Epithelial cell of prostate (primary cell): ENCODE measurements at regions not wholly inside any gene's neighbourhood (a gene's known extent, or its start where the extent isn't known, plus 50 kb on each side); places are given as distances from the start of the nearest gene placed in this dataset.

ENCODE experiments used
- DNase-seq: peaks from one replicate; pipeline ENCODE4 v3.0.0-alpha.2; 2011; ENCODE audit warnings: low read depth, low spot score
- H3K27ac ChIP-seq: fragments of 450-650 bp; 2 replicates; pipeline ENCODE4 v1.5.1; 2017; ENCODE audit warnings: mild to moderate bottlenecking

DNA sequence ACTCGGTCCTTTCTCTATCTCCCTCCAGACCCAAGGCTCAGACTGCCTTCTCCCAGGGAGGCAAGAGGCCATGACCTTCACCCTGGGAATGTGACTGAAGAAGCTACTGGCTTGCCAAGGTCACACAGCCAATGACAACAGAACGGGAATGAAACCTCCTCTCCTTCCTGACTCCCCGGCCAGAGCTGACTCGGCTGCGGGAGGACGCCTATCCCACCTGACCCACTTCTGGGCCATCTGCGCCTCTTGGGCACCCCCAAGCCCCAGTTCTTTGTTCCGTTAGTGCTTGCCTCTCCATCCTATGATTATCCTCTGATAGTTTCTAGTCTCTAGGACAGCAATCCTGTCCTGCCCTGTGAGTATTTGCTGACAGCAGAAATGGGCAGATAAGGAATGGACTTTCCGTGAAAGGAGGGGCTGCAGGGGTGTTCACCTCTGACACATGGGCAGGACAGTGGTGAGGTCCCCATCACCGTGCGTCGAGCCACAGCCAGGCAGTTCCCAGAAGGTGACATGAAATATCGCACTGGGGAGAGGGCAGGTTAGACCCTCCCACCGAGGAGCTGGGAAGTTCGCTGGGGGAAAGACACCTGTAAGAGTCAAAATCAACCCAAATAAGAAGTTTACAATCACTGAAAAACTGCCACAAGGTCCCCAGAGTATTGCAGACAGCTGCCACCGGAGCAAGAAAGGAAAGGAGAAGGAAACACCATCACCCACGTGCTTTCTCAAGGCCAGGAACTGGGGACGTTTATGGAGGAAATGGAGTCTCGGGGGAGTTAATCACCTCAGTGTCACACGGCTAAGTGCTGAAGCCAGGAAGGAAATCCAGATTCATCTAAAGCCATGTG is 63.0 kb downstream of the INSIG1 start:
- H3K27ac ChIP-seq: no peak overlapping the region
- DNase-seq: no peak

DNA sequence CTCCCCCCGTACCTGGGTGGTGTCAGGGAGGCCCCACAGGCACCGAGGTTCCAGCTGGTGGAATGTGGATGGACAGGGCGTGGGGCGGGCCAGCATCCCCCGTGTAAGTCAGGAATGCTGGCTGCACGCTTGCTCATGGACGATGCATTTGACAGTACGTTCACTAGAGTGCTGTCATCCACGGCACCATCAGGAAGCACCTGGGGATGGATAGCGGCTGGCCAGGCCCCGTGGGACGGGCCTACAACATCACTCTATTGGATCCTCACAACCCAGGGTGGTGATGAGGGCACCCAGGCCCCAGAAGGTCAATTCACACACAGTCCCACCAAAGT is 63.6 kb downstream of the INSIG1 start:
- no peak overlapping the region for H3K27ac ChIP-seq
- DNase-seq: no peak

DNA sequence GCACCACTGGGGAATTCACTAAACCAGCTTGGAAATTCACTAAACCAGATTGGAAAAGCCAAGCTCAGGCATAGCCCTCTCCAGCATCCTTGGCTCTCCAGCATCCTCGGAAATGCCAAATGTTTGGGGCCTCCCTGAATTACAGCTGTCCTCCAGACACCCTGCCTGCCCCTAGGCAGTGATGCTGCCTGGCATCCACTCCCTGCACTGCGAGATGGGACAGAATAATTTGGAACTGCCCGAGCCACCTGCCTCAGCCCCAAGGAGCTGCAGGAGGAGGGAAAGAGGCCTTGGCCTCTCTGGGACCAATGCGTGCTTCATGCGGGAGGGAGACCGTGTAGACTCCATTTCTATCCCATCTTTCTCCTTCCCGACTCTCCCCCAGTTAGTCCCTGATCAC is 64.3 kb downstream of the INSIG1 start:
- H3K27ac ChIP-seq: no peak overlapping the region
- DNase-seq: no peak

DNA sequence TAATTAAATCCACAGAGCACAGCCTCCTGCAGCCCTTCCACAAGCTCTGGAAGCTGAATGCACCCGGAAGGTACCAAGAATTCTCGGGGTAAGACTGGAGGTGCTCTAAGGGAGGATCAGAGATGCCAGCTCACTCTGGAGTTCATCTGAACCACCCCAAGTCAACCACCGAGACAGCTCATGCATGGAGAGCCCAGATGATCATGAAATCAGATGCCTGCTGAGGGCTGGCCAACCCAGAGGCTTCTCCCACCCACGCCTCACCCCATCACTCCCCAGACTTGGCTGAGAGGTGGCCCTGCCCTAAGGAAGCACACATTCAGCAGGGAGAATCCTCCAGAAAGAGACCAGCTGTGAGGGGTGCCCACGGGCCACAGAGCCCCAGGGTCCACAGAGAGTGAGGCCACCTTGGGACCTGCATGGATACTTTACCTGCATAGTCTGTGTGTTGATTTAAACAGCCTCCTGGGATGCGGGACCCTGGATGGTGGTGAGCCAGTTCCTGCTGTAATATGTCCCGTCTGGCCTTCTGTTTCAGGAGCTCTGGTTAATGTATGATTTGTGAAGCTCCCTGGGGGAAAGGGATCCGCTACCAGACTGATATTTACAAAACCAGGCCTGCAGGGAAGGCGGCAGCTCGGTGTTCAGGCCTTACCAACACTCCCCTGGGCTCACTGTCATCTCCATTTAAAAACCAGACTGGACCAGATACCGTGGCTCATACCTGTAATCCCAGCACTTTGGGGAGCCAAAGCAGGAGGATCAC is 64.9 kb downstream of the INSIG1 start:
- no peak for DNase-seq
- no peak overlapping the region for H3K27ac ChIP-seq

DNA sequence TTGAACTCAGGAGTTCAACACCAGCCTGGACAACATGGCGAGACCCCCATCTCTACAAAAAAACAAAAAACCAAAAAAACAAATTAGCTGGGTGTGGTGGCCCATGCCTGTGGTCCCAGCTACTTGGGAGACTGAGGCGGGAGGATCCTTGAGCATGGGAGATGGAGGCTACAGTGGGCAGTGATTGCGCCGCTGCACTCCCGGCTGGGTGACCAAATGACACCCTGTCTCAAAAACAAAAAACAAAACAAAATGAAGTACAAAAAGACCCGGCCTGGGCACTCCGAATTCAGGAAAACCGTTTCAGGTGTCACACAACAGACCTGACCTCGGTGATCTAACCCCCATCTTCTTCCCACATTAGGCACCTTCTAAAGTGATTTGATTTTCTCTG is 65.5 kb downstream of the INSIG1 start:
- no peak for DNase-seq
- no peak overlapping the region for H3K27ac ChIP-seq

DNA sequence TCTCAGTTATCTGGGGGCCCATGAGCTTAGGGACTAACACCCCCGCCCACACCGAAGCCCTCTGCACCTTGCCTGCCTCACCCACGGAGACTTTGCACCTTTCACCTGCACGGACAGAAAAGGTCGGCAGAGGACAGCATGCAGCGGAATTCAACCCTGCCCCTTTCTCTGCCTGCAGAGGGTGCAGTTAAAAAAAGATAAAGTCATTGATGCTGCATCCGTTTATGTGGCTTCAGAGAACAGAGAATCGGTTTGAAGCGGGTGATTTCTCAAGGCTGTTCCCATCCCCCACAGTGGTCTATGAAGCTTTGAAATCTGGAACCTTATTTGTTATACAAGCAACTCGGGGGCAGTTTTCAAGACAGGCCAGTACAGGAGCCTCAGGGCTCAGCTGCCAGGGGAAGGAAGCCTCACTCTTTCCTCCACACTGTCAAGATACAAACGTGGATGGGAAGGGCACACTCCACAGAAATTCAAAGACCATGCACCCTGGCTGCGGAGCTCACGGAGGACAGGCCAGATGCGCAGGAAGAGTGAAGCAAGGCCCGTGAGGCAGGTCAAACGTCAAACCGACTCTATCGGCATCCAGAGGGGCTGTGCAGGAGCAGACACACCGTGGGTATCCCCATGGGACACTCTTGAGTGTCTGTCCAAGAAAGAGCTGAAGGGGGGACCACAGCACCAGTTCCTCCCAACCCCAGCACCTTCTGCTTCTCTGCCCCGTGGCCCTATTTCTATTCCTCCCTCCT is 66.3 kb downstream of the INSIG1 start:
- H3K27ac ChIP-seq: no peak overlapping the region
- no peak for DNase-seq

DNA sequence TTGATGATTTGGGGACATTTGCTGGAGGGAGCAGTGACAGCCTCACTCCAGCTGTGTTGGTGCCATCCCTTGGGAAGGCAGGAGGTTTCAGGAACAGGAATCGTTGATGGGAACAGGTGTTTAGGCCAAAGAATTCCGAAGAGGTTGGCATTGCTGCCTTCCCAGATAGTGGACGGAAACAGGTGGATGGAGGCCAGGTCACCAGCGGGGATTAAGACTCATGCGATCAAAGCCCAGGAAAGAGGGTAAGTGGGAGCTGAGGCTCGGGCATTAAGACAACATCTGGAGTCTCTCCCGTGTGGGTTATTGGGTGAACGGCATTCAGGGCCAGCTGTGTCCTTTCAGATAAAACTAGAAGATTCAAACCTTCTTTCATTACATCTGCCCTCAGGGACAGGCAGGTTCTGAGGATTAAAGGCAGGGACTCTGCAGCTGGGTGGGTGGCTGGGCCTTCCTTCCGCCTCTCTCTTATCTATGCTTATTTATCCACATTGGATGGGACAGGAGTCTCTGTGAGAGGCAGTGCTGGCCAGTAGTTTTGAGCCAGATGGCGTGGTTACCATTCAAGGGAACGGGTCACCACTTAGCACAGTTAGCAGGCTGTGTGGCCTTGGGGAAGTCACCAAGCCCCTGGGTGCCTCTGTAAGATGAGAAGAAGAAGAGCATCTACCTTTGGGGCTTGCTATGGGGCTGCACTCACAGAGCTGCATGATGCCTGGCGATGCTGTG is 67.6 kb downstream of the INSIG1 start:
- DNase-seq: no peak
- H3K27ac ChIP-seq: no peak overlapping the region

DNA sequence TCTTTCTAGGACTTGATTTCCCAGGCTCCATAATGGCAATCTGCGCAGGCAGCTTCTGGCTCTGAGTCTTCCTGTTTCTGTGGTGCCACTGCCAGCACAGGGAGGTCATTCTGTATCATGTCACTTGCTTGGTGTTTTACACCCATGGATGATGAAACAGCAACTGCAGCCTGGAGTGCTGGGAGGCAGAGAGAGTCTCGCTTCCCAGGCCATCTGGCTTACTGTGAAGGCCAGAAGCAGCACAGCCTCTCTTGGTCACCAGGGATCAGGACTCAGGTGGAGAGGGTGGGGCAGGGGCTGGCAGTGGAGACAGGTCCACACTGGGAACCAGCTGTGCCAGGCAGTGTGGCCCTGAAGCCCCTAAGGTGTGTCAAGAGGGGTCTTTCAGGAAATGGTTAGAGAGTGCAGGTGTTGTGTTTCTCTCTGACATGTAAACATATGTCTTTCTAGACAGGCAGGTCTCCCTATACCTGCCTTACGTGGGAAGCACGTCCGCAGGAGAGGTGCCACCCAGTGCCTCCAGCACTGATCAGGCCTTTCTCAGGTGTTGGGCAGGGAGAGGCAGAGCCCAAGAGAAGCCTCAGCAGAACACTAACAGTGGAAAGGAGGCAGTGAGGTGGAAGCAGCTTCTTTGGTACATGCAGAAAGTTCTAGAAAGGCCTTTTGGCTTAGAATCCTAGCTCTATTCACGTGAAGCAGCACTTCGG is 71.4 kb downstream of the INSIG1 start:
- no peak for DNase-seq
- no peak overlapping the region for H3K27ac ChIP-seq

DNA sequence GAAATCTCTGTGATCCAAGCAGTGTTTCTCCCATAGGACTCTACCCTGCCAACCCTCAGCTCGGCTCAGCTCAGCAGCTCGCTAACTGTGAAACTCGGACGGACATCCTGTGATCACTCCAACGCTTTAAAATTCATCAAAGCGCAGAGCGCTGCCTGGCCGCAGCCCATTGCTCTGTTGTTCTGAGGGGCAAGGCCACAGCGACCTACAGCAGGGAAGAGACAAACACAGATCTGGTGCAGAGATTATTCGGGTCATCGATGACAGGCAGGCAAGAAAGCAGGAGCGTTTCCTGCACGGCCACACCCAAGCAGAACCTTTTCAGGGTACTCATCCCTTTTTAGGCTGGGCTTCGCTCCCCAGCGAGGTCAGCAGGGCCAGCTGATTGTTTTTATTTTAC is 72.1 kb downstream of the INSIG1 start:
- no peak overlapping the region for H3K27ac ChIP-seq
- DNase-seq: no peak

DNA sequence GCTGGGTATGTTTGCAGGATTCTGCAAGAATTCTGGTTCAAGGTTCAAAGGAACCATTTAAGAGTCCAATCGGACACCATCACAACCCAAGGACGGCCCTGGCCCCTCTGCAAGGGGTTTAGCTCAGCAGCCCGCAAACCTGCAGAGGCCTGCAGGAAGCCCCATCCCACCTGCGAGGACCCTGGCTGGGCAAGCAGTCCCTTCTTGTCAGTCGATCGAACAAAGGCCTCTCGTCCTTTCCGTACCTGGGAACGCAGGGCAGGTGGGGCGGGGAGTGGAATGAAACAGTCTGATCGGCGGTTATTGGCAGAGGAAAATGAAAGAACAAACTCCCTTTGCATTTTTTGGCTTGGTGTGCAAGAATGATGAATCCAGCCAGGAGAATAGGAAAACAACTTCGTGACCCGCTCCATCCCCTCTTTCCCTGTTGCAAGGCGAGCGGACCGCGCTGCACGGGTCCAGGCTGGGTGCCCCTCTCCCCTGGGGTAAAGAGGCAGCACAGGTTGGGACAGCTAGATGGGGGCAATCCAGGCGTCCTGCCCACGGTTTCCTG is 73.7 kb downstream of the INSIG1 start:
- no peak for DNase-seq
- no peak overlapping the region for H3K27ac ChIP-seq

DNA sequence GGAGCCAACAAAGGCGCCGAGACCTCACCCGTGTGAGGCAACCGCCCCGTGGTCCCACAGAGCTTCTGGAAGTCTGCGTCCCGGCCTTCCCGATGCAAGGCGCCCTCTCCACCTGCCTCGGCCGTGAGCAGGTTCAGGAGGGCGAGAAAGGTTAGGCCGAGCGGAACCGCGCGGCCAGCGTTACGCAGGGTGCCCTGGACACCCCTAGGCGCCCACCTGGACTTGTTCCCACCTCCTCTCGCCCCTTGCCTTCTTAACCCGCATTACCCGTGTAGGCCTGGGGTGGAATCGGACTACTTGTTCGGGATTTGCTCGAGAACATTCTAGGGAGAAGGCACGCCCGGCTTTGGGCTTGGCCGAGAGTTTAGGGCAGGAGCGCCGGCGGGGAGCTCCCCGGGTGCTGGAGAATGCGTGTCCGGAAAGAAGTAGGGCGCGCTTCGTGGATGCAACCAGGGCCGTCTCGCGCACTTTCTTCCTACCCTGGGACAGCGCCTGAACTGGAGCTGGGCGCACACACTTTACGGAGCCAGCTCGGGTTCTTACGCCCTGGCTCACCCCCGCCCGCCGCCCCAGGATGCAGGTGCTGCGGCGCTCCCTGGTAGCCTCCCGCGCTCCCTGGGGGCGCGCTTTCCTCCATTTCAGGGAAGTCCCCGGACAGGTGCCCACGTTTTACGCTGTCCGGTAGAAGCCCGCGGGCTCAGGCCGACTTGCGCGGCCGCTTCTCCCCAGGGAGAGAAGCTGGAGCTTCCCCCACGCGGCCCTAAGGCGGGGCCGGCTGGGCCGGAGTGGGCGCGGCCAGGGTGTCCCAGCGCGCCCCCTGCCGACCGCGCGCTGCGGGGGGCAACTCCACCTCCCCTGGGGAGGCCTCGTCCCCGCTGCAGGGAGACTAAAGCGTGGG is 74.5 kb downstream of the INSIG1 start:
- no peak for DNase-seq
- no peak overlapping the region for H3K27ac ChIP-seq

DNA sequence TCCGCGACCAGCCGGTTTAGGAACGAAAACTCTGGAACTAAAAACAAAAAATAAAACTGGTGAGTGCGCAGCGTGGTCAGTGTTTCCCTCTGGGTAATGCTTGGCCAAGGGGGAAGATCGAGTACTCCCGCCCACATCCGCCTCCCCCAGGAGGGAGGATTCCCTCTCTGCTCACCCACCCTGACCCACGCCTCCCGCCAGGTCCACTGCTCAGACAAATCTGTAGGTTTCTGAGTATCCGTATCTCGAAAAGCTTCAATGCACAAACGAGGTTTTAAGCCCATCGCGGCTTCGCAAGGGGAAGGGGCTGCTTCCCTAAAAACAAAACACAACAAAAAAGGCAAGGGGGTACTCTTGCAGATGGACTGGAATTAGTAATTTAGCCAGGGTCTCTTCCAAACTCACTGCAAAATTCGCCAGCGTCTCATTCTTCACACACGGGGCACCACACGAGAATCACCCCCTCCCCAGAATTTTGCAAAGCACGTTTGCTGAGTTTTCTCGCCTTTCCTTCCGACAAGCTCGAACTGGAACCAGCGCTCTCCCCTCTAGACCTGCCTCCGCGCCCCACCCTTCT is 75.2 kb downstream of the INSIG1 start:
- no peak overlapping the region for H3K27ac ChIP-seq
- DNase-seq: no peak

DNA sequence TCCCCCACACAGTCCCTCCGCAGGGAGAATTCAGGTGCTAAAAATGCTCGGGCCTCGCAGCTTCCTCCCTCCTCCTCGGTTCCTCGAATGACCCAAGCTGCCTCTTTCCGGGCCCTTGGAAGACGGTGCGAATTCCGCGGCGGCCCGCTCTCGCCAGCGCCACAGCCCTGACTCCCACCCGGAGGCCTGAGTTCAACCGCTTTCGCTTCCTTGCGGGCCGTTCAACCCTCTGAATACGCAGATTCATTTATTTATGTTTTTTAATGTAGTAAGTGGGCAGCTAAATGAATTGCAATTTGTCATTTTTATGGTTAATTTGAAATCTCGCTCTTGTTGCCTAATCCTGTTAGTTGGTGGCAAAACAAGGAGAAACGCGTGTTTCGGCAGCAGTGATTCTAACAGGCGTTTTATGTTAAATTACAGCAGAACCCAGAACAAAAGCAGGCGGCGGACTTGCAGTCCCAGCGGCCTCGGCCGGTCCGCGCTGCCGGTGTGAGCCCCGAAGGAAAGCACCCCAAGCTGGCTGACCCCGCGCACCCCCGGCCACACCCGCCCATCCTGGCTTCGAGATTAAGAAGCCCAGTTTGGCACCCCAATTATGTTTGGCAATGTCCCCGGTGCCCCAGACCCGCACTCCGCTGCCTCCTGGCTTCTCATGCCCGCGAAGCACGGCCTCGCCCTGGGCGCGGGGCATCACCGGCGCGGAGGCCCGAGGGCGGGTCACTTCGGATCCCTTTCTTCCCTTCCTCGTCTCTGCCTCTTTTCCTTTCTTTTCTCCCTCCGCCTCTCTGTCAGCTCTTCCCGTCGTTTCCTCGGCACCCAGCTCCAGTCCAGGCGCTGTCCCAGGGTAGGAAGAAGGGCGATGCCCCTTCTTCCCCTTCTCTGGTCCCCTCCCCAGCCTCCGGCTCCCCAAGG is 75.9 kb downstream of the INSIG1 start:
- no peak overlapping the region for H3K27ac ChIP-seq
- no peak for DNase-seq

DNA sequence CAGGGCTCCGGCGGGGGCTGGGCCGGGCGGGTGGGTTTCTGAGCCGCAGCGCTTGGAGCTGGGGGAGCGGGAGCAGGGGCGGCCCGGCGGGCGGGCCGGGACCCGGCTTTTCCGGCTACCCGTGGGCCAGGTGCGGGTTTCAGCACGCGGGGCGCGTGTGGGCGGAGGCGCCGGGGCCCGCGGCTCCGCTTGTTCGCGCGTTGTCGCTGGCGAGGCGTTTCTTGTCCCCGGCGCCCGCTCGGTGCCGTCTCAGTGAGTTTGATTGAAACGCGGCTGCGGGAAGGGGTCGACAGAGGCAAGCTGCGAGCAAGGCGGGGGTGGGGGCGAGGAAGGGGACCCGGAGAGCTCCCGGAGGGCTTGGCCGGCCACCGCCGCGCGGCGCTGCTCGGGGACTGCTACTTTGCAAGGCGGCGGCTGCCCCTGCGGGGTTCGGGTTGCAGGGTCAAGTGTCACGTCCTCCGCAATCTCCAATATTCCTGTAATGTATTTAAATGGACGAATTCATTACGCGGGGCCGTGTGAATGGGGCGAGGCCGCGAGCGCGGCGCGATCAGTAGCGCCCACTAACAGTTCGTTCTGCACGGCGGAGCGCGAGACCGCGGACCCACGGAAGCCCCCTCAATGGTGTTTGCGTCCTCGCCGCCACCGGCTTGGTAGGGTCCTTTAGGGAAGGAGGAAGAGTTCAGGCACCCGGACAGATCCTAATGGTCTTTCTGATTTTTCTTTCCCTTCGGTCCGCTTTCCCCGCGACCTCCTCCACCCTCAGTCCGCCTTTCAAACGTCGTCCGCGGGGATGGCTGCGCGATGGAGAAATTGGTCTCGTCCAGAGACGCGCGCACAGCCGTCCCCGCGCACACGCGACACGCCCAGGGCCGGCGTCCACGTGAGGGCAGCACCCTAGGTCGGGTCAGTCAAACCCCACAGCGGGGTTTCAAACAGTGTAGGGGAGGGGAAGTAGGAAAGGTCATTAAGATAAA is 76.9 kb downstream of the INSIG1 start:
- no peak for DNase-seq
- no peak overlapping the region for H3K27ac ChIP-seq

DNA sequence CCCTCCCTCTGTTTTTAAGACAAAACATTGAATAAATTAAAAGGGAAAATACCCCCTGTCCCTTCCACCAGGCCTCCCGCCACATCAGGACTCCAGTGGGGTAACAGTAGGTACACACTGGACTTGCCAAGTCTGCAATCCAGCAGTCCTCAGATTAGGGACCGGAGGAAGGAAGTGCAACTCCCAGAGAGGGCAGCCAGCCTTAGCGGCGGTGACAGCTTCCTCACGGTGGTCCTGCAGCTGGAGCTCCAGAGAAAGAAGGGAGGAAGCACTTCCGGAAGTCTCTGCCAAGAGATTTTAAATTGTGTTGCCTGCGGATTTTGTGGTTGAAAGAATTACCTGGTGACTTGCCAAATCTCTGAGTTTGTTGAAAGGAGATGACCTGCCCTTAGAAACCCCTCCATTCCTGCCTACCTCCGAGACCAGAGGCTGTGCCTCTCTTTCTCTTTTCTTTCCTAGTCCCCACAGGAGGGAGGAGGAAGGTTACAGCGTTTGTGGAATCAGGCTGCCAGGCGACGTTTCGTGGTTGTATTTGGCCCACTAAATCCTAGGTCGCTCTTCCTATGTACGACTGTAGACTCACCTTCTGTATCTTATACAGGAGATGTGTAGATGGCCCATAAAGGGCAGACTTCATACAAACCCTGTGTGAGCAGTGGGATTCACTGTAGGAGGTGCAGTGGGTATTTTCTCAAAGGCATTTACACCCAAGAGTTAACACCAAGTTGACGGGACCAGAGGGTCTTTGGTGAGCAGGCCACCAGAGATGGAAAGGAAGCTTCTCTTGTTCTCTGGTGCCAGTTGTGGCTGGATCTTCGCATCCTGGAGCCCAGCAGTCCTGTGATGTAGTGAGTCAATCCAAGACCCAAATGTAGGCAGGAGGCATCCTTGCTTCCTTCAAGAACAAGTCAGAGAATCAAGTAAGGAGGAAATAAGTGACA is 77.9 kb downstream of the INSIG1 start:
- H3K27ac ChIP-seq: no peak overlapping the region
- DNase-seq: no peak
